Uterus (tissue), 2 donors: ENCODE measurements at regions not wholly inside any gene's neighbourhood (a gene's known extent, or its start where the extent isn't known, plus 50 kb on each side); places are given as distances from the start of the nearest gene placed in this dataset.

ENCODE experiments used
- POLR2A ChIP-seq, 2 donors: fragments of 450-650 bp; IDR thresholded peaks; one replicate each; pipeline ENCODE4 v1.6.1; 2016; ENCODE audit warnings: antibody characterized with exemption in 2 of 2, mild to moderate bottlenecking in 1 of 2, moderate library complexity in 1 of 2
- TF ChIP-seq, protein P1 (sequence below), 4 experiments: fragments of 200-600 bp in 2 of 4; fragments of 450-650 bp in 2 of 4; sonication (generic) in 2 of 4; IDR thresholded peaks; one replicate each; pipeline ENCODE4 v1.5.1; 2016 to 2019; ENCODE audit warnings: antibody characterized with exemption in 4 of 4, mild to moderate bottlenecking in 2 of 4, moderate library complexity in 1 of 4

DNA sequence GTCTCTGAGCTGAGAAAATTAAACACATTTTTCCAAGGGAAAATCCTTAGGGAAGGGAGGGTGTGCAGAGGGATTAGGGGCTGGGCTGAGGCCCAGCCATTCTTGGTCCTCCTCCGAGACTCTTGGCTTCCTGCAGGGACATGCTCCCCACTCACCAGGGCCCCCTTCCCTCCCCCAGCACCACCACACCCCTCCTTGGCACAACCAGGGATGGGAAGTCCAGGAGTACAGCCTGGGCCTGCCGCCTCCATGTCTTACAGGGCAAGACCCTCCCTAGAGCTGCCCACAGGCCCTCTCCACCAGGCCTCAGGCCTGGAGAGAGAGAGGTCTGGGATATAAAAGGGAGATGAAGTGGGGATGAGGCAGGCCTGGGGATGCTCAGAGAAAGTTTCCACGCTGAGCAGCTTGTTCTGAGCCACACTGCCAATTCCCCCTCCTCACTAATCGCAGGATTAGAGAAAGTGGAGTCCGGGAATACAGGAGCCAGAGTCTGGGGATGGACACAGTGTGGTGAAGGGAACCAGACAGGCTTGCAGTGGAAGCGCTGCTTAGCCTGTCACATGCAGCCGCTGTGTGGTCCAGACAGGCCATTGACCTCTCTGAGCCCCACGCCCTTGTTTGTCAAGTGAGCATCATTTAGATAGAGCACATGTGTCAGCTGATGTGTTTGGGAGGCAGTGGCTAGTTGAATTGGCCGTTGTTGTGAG, 105.5 kb downstream of the MRPL14 start:
- TF ChIP-seq, protein P1, sequence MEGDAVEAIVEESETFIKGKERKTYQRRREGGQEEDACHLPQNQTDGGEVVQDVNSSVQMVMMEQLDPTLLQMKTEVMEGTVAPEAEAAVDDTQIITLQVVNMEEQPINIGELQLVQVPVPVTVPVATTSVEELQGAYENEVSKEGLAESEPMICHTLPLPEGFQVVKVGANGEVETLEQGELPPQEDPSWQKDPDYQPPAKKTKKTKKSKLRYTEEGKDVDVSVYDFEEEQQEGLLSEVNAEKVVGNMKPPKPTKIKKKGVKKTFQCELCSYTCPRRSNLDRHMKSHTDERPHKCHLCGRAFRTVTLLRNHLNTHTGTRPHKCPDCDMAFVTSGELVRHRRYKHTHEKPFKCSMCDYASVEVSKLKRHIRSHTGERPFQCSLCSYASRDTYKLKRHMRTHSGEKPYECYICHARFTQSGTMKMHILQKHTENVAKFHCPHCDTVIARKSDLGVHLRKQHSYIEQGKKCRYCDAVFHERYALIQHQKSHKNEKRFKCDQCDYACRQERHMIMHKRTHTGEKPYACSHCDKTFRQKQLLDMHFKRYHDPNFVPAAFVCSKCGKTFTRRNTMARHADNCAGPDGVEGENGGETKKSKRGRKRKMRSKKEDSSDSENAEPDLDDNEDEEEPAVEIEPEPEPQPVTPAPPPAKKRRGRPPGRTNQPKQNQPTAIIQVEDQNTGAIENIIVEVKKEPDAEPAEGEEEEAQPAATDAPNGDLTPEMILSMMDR (IDR thresholded peaks at IDR 0.05), result no peak
- no peak for TF ChIP-seq POLR2A (IDR thresholded peaks at IDR 0.05)
